ENCODE measurements at regions not wholly inside any gene's neighbourhood (a gene's known extent, or its start where the extent isn't known, plus 50 kb on each side); places are given as distances from the start of the nearest gene placed in this dataset.
"Not testable (repeated sequence)": the region's sequence is repeated elsewhere in the genome, so short reads cannot be mapped to it uniquely, and the experiment has no call there.

DNA sequence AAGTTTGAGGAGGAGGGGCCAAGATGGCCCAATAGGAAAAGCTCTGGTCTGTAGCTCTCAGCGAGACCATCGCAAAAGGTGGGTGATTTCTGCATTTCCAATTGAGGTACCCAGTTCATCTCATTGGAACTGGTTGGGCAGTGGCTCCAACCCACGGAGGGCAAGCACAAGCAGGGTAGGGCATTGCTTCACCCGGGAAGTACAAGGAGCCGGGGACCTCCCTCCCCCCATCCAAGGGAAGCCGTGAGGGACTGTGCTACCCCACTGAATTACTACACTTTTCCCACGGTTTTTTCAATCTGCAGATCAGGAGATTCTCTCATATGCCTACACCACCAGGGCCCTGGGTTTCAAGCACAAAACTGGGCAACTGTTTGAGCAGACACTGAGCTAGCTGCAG is 58.0 kb upstream of the EFCAB3 start:
- DNase-seq (ENCODE audit: low read depth) = no peak

DNA sequence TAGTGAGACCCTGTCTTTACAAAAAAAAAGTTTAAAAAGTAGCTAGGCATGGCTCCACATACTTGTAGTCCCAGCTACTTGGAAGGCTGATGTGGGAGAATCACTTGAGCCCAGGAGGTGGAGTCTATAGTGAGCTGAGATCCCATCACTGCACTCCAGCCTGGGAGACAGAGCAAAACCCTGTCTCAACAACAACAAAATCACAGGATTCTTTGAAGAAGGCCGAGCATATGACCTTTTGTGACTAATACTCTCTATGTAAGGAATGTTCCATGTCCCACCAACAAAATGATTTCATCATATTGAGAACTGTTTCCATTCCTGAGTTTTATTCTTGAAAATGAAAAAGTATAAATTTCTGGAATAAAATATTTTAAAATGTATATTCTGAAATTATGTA is 58.9 kb upstream of the EFCAB3 start:
- peak; percentile 72 for DNase-seq (ENCODE audit: low read depth)

DNA sequence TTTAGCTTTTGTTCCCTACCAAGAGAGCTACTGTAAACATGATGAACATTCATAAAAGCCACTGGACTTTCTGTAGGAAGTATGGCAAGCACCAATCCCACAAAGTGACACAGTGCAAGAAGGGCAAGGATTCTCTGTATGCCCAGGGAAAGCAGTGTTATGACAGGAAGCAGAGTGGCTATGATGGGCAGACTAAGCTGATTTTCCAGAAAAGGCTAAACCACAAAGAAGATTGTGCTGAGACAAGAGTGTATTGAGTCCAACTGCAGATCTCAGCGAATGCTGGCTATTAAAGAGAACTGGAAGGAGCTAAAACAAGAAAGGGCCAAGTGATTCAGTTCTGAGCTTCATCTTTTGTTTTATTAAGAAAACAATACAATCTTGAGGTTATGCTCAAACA is 60.5 kb upstream of the EFCAB3 start:
- no peak for DNase-seq (ENCODE audit: low read depth)

DNA sequence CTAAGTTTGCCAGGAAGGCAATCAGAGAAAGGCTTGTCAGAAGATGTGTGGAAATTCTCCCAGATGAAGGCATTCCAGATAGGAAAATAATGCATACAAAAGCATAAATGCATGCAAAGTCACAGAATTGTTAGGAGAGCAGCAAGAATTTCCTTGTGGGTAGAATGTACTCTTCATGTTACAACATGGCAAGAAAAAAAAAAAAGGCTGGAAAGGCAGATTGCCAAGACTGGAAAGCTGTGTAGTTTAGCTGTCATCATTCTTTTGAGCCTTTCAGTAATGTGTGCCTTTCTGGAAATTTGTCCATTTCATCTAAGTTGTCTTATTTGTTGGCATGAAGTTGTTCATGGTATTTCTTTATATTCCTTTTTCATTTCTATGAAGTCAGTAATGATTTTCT is 71.0 kb upstream of the EFCAB3 start:
- DNase-seq (ENCODE audit: low read depth) = no peak

DNA sequence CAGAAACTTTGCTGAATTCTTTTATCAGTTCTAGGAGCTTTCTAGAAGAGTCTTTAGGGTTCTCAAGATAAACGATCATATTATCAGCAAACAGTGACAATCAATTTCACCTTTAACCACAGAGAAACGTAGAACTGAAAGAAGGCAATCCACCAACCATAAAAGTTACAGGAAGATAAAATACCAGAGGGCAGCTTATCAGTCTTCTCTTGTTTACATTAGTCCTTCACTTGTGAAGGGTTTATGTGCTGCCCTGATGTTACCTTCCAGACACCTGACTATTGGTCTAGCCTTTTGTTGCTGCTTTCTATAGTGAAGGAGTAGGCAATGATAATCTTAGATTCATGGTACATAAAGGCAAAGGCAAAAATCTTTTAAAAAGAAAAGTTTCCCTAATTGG is 73.2 kb upstream of the EFCAB3 start:
- DNase-seq (ENCODE audit: low read depth) = no peak

DNA sequence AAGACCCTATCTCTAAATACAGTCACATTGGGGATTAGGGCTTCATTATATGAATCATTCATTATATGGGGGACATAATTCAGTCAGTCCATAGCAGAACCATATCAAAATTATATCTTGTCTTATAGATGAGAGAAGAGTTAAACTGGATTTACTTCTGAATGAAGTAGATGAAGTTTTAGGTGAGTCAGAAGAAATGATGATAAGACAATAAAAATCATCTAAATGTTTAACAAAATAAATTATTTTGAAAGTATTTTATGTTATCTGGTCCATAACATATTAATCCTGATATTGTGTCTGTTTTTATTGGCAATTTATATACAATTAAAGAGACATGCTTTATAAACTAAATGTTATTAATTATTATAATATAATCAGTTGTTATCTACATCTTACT is 76.9 kb upstream of the EFCAB3 start:
- no peak for DNase-seq (ENCODE audit: low read depth)

DNA sequence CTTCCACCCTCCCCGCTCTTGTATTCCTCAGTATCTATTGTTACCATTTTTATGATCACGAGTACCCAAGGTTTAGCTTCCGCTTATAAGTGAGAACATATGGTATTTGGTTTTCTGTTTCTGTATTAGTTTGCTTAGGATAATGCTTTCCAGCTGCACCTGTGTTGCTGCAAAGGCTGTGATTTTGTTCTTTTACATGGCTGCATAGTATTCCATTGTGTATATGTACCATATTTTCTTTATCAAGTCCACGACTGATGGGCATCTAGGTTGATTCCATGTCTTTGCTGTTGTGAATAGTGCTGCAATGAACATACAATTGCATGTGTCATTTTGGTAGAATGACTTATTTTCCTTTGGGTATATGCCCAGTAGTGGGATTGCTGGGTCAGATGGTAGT is 79.7 kb upstream of the EFCAB3 start:
- no peak for DNase-seq (ENCODE audit: low read depth)

DNA sequence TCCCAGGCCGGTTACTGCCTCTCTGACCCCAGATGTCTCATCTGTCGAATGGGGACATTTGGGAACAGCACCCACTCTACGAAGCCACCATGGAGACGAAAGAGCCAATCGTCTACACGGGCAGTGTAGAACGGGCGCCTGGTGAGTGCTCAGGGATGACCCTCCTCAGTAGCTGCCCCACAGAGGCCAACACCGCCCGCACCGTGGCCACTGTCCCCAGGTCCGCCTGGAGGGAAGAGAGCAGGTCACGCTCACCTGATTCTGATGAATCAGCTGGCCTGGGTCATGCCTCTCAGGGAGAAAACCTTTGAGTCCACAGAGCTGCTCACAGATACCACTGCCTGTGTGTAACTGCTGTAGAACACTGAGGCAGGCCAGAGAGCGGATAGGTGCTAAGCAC is 105.1 kb upstream of the EFCAB3 start:
- DNase-seq (ENCODE audit: low read depth) = not testable (repeated sequence)

DNA sequence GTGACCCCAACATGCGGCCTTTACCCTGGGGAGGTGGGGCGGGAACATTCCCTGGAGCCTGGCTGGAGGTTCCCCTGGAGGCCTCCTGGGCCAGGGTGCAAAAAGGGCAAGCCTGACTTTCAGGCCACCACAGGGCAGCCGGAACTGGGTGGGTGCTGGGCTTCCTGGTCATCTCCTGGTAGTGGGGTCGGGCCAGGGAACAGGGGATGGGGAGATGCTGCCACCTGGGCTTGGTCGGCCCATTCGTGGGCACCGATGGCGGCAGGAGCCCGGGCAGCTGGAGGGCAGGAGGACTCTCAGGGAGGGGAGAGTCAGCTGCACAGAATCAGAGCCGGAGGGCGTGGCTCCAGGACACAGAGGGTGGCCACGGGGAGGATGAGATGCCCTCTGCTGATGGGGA is 112.0 kb upstream of the EFCAB3 start:
- not testable (repeated sequence) for DNase-seq (ENCODE audit: low read depth)

DNA sequence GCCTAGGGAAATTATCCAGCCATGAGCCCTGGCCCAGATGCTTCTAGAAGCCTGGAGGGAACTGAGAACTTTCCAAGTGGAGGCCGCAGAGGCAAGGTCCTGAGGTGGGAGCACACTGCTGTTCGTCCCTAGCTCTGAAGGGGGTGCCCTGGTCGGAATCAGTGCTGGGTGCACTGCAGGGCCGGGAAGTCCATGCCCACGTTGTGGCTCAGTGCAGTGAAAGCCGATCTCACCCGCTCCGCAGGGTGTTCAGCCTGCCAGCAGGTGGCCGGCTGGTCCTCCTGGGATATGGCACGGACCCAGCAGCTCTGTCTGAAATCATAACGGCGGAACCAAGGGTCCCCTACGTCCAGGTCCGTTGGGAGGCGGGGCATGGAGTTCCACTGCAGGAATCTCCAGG is 115.4 kb upstream of the EFCAB3 start:
- DNase-seq (ENCODE audit: low read depth) = not testable (repeated sequence)

DNA sequence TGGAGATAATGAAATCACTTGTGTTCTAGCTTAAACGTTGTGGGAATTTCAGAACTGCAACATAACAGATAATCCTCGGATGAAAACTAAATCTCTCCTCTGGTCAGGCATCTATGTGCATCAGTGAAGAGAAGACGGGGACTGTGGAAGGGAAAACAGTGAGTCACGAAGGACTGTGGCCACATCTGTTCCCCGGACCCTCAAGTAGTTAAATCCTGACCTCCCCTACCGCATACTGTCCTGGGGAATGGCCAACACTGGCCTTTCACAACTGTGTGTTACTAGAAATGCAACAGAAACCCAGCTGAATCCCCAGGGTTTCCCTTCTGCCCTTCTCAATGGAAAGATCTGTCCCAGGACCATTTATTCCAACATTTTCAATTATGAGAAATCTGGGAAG is 124.6 kb upstream of the EFCAB3 start:
- peak; percentile 41 for DNase-seq (ENCODE audit: low read depth)

DNA sequence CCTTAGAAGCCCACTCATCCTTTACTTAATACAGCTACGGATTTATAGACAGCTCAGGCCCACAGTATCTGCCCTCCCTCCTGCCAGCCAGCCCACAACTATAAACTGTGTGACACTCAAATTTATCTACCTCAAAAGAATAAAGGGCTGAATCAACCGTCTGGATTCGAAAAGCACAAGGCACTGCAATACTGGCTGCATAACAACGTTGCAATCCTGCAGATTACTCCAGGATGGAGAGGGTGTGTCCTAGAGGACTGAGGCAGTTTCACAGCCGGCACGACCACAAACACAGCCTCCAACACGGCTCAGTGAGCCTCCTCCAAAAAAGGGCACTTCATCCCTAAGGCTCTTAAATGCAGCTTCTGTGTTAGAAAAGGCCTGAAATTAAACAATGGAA is 138.3 kb upstream of the EFCAB3 start:
- peak; percentile 4 for DNase-seq (ENCODE audit: low read depth)

DNA sequence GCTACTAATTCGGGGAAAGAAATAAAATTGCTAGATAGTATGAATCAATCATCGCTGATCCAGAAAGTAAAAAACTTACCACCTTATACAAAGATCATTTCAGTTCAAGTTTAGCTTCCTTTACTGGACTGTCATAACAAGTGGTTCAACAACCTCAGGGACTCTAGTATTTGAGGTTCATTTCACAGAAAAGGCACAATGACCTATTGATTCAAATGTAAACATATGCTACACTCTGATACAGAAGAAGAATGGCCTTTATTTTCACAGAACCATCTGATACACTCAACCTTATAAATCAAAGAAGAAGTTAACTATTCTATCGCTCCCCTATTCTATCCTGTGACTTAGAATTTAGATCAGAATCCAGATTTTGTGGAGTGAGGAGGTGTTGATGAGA is 140.8 kb upstream of the EFCAB3 start:
- not testable (repeated sequence) for DNase-seq (ENCODE audit: low read depth)

DNA sequence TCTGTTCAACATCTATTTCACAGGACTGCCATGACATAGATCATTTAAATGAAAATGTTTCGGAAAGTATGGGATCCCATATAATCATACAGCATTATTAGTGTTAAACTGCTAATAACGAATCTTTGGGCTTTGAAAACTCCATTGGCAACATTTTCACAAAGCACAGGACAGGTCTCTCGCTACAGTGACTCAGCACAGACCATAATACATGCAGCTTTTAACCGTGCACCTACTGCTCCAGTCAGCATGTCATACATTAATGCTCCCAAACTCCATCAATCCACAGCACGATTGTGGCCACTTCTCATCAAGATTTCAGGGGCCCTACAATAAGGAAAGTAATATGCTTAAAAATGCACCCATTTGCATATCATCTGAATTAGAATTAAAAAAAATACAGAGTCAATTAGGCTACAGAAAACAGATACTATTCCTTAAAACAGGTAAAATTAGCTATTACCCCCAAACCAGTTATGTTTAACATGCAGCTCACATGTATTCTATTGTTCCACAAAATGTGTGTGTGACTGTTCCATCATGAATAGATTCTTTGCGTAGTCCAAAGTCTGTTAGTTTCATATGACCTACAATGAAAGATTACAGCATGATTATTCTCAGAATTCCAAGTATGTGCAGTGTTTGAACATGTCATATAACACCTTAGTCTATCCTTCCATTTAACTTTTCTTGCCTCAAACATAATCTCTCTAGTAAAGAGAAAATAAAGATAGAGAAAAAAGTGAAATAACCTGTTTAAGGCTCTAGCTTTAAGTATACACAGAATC is 141.6 kb upstream of the EFCAB3 start:
- DNase-seq (ENCODE audit: low read depth) = not testable (repeated sequence)

DNA sequence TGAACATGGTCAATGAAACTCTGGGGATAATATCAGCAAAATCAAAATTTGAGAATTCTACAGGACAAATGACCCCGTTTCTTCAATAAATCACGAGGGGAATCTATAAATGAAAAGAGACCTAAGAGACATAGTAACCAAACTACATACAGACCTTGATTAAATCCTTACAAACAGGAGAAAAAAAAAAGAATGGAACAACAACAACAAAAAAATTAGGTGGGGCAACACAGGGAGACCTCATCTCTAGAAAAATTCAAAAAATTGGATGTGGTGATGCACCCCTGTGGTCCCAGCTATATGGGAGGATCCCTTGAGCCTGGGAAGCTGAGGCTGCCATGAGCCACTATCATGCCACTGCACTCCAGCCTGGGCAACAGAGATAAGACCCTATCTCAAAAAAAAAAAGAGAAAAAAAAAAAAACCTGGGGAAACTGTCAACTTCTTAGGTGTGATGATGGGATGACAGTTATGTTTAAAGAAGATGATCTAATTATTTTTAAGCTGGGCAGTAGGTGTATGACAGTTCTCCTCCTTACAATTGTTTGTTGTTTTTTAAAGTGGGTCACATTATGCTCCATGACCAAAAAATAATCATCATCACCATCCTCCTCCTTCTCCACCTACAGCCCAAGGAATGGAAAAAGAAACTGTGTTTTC is 146.4 kb upstream of the EFCAB3 start:
- DNase-seq (ENCODE audit: low read depth) = not testable (repeated sequence)

DNA sequence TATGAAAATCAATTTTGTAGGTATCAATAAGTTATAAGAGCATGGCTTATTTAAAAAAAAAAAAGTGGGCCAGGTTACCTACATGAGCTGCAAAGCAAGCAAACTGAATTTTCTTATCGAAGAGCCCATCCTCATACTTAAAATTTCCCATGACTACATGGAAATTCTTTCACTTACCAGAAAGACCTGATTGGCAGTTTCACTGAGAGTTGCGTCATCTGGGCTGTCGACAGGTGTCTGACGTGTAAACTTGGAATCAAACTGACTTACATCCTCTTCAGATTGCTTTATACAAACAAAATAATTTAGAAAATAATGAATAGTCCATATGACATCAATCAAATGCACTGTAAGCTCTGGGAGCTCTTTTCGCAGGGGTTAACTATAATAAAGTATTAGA is 149.1 kb upstream of the EFCAB3 start:
- DNase-seq (ENCODE audit: low read depth) = not testable (repeated sequence)

DNA sequence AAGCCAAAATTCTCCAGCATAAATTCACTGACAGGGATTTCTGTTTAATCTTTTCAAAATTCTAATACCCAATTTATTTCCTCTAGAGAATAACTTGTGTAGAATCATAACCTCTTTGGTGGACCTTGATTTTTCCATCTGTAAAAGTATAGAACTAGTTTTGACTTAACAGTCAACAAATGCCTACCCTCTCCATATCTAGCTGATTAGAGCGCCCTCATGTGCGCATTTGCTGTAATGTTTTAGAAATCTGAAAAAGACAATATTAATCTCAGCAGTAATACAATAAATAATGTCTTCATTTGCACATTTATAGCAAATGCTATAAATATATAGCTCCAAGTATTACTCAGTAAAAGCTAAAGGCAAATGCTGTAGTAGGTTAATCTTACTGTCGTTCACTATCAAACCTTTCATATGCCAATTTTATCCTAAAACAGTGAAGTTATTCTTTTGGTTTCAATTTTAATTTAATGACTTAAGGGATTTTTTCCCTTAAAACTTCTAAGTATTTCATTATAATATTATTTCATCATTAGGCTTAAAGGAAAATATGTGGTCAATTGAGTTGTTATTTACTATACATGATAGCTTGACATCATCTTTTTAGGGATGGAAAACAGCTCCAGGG is 153.6 kb upstream of the EFCAB3 start:
- not testable (repeated sequence) for DNase-seq (ENCODE audit: low read depth)

DNA sequence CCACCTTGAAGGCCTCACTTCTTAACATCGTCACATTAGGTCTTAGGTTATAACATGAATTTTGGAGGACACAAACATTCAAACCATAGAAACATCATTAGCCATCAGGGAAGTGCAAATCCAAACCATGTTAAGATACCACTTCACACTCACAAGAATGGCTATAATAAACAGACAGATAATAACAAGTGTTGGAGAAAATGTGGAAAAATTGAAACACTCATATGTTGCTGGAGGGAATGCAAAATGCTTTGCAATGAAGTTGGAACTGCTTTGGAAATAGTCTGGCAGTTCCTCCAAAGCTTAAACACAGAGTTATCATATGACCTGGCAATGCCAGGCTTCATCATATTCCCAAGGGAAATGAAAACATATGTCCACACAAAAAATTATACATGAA is 156.8 kb upstream of the EFCAB3 start:
- DNase-seq (ENCODE audit: low read depth) = not testable (repeated sequence)

DNA sequence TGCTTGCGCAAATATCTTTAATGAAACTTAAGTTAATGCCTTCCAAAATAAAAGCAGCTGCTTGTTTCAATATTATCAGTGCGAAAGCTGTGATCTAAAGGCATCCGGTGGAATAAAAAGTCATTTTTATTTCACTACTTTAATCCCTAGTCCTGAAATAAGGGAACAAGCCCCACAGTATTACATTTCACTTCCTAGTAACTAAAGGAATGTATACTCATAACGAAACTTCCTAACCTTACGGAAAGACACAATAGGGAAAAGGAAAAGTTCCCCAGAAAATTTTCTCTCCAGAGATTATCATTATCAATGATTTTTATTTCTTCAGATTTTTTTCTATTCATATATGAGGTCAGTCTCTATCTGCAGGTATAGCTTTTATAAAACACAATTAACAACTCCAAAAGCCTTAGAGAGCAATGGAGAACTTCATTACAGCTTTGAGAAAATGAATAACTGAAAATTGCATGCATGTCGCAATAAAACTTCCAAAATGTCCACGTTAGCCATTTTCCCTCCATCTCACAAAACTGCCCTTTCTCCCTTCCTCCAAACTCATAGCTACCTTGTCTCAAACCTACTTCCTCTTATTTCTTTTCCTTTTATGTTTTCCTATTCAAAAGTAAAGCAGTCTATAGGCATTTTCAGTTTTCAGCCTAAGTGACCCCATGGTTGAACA is 154.3 kb upstream of the MED13 start:
- DNase-seq (ENCODE audit: low read depth) = no peak

DNA sequence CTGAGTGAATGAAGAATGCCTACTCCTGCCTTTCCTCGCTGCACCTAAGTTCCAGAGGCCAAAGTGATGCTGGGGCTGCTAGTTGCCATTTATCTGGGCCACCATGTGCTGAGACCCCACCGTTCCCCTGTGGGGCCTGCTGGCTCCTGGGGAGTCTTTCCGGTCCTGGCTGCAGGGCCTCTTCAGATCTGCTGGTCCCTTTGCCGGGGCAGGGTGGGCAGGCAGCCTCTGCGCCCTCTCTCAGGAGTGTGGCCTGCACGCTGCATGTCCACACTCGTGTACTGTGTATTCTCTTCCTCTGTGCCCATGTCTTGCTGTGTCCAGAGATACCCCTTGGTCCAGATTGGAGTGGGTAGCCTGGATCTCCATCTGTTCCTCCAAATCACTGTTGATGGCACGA is 151.8 kb upstream of the MED13 start:
- no peak for DNase-seq (ENCODE audit: low read depth)

DNA sequence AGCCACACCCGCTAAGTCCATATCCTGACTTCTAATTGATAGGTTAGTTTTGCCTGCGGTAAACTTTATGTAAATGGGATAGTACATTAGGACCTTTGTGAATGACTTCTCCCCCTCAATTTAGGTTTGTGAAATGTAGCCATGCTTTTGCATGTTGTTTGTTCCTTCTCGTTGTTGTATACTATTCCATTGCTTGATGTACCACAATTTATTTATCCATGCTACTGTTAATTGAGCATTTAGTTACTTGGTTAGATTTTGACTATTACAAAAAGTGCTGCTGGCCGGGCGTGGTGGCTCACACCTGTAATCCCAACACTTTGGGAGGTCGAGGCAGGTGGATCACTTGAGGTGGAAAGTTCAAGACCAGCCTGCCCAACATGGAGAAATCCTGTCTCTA is 150.8 kb upstream of the MED13 start:
- DNase-seq (ENCODE audit: low read depth) = not testable (repeated sequence)

DNA sequence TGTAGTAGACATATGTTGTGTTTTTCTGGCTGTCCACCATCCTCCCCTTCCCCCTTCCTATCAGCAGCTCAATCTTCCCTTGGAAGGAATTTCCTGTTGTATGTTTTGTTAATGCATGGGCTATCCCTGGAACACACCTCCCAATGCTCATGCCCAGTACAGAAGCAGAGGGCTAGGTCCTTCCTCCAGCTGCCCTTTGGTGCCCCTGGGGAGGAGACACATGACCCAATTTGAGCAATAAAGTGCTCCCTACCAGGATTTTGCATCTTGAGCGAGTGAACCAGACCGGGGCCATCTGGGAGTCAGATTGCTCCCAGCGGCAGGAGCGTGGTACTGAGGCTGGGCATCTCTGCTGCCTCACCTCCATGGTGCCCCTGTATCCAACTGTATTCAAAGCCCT is 141.5 kb upstream of the MED13 start:
- no peak for DNase-seq (ENCODE audit: low read depth)

DNA sequence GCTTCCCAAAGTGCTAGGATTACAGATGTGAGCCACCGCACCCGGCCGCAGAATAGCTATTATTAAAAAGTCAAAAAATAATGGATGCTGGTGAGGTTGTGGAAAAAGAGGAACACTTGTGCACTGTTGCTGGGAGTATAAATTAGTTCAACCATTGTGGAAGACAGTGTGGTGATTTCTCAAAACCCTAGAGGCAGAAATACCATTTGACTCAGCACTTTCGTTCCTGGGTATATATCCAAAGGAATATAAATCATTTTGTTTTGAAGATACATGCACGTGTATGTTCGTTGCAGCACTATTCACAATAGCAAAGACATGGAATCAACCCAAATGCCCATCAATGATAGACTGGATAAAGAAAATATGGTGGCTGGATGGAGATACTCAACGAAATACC is 132.1 kb upstream of the MED13 start:
- DNase-seq (ENCODE audit: low read depth) = not testable (repeated sequence)
